ENCODE measurements at regions not wholly inside any gene's neighbourhood (a gene's known extent, or its start where the extent isn't known, plus 50 kb on each side); places are given as distances from the start of the nearest gene placed in this dataset.

GRCh38 chr12:68422159-68422558 is 90.0 kb upstream of the MDM1 start:
- Mint-ChIP-seq H3K4me1 (peaks cover 17% of the 10 kb centered on the region), H3K9me3 (peaks cover 11% of the 10 kb centered on the region; the same call in 1 of the 2 replicates), H3K4me3 (no peak overlapping the region), H3K36me3 (no peaks in the 10 kb centered on the region), H3K27me3 (ENCODE audit: low read depth) (no peaks in the 10 kb centered on the region), H3K27ac (no peak overlapping the region)
- POLR2A ChIA-PET: interaction anchor here (0.7 kb wide), 1 partner anchor 14 kb away, joined by 3 read pairs; no protein-coding TSS in a partner anchor
- DNase-seq (ENCODE audit: low spot score) (no peak), ATAC-seq (no peak)
- no peak for TF ChIP-seq SOX15 (CRISPR knock-in tag; IDR thresholded peaks at IDR 0.05)
- no peak for TF ChIP-seq RELA (CRISPR knock-in tag; IDR thresholded peaks at IDR 0.05; ENCODE audit: borderline replicate concordance)
- no peak for TF ChIP-seq MXD4 (CRISPR knock-in tag; IDR thresholded peaks at IDR 0.05; ENCODE audit: borderline replicate concordance)
- CTCF ChIA-PET: no interaction called here

GRCh38 chr12:68422956-68423574 is 90.9 kb upstream of the MDM1 start:
- H3K4me1 Mint-ChIP-seq: peaks cover 23% of the 10 kb centered on the region
- DNase-seq (ENCODE audit: low spot score) (no peak), ATAC-seq (no peak)
- H3K27me3 Mint-ChIP-seq (ENCODE audit: low read depth): no peaks in the 10 kb centered on the region
- H3K27ac Mint-ChIP-seq: no peak overlapping the region
- H3K9me3 Mint-ChIP-seq: peaks cover 4% of the 10 kb centered on the region; the same call in 1 of the 2 replicates
- no peak overlapping the region for H3K4me3 Mint-ChIP-seq
- TF ChIP-seq ZNF219 (CRISPR knock-in tag; IDR thresholded peaks at IDR 0.05; ENCODE audit: borderline replicate concordance) (no peak), TP53 (CRISPR knock-in tag; IDR thresholded peaks at IDR 0.05) (no peak), NFE2L1 (CRISPR knock-in tag; IDR thresholded peaks at IDR 0.05) (no peak), AFF4 (CRISPR knock-in tag; IDR thresholded peaks at IDR 0.05; ENCODE audit: borderline replicate concordance) (no peak), ZSCAN18 (CRISPR knock-in tag; IDR thresholded peaks at IDR 0.05) (no peak), ZMAT4 (CRISPR knock-in tag; IDR thresholded peaks at IDR 0.05) (no peak), GTF2I (CRISPR knock-in tag; conservative IDR thresholded peaks at IDR 0.05) (no peak), RORB (CRISPR knock-in tag; IDR thresholded peaks at IDR 0.05) (no peak), ATF6 (CRISPR knock-in tag; IDR thresholded peaks at IDR 0.05) (no peak), FOXP1 (CRISPR knock-in tag; IDR thresholded peaks at IDR 0.05; ENCODE audit: borderline replicate concordance) (no peak), KAT7 (CRISPR knock-in tag; IDR thresholded peaks at IDR 0.05; ENCODE audit: borderline replicate concordance) (no peak), JAZF1 (CRISPR knock-in tag; IDR thresholded peaks at IDR 0.05) (no peak)
- CTCF ChIA-PET: no interaction called here
- POLR2A ChIA-PET: no interaction called here
- no peaks in the 10 kb centered on the region for H3K36me3 Mint-ChIP-seq

- Mint-ChIP-seq H3K4me3 (no peak overlapping the region), H3K9me3 (no peaks in the 10 kb centered on the region), H3K27ac (no peak overlapping the region), H3K27me3 (ENCODE audit: low read depth) (no peaks in the 10 kb centered on the region), H3K36me3 (no peaks in the 10 kb centered on the region), H3K4me1 (peaks cover 35% of the 10 kb centered on the region)
- CTCF ChIA-PET: interaction anchor here (0.6 kb wide), 1 partner anchor 21 kb away, joined by 7 read pairs; no protein-coding TSS in a partner anchor
- POLR2A ChIA-PET: no interaction called here
- DNase-seq (ENCODE audit: low spot score) (no peak), ATAC-seq (no peak)
- TF ChIP-seq FOXP1 (CRISPR knock-in tag; IDR thresholded peaks at IDR 0.05; ENCODE audit: borderline replicate concordance): no peak
- TF ChIP-seq SP1 (CRISPR knock-in tag; conservative IDR thresholded peaks at IDR 0.05): no peak
- no peak for TF ChIP-seq ZNF425 (CRISPR knock-in tag; conservative IDR thresholded peaks at IDR 0.05)
- no peak for TF ChIP-seq SMAD4 (CRISPR knock-in tag; IDR thresholded peaks at IDR 0.05)
- TF ChIP-seq PREB (CRISPR knock-in tag; IDR thresholded peaks at IDR 0.05; ENCODE audit: borderline replicate concordance): no peak
- no peak for TF ChIP-seq CREB1 (CRISPR knock-in tag; IDR thresholded peaks at IDR 0.05)
- no peak for TF ChIP-seq E2F5 (CRISPR knock-in tag; IDR thresholded peaks at IDR 0.05)
Measured at GRCh38 chr12:68425998-68426397, 93.8 kb upstream of the MDM1 start.
